ENCODE measurements at regions not wholly inside any gene's neighbourhood (a gene's known extent, or its start where the extent isn't known, plus 50 kb on each side); places are given as distances from the start of the nearest gene placed in this dataset.
"Not testable (repeated sequence)": the region's sequence is repeated elsewhere in the genome, so short reads cannot be mapped to it uniquely, and the experiment has no call there.

DNA sequence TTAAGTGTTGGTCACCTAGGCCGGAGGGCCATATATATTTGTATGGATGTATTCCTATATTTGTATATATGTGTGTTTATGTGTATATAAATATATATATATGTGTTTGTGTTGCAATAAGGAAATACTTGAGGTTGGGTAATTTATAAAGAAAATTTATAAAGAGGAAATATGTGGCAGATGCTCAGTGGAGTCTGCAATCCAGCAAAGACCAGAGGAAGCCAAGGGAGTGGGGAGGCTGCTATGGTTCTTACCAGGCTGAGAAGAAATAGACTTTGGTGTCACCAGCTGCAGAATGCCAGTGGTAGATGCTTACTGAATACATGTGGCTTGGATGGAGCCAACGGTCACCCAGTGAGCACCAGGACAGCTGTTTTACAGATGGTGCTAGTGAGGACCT lies 97.4 kb upstream of the ELOVL5 start:
- no peak for DNase-seq (ENCODE audit: low read depth)

DNA sequence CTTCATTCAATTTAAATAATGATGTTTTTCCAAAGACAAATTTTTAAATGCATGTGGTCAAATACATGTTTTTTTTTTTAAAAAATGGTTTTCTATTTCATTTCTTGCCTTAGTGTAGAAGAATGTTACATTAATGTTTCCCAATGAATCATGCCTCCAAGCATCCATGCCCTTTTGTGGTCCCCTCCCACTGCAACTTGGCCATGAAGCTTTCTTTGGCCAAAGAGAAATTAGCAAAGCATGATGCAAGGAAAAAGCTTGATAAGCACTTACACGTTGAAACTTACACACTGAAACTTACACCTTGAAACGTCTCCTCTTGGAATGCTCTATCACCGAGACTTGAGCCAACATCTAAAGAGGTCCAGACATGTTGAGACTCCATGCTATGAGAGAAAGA lies 93.0 kb upstream of the ELOVL5 start:
- no peak for DNase-seq (ENCODE audit: low read depth)

DNA sequence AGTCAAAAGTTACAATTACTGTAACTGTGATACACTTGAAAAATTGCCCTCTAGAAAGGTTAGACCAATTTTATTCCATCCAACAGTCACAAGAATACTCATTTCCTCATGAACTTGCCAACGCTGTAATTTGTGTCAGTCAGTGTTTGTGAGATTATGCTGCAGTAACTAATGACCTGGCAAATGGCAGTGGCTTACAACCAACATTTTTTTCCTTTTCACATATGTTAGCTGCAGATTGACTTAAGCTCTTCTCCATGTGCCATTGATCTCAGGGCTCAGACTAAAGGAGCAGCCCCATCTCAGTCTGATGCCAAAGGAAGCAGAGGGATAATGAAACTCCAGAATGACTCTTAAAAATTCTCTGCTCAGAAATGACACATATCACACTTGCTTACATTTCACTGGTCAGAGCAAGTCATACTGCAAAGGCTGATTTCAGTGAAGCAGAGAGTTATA lies 92.3 kb upstream of the ELOVL5 start:
- no peak for DNase-seq (ENCODE audit: low read depth)

DNA sequence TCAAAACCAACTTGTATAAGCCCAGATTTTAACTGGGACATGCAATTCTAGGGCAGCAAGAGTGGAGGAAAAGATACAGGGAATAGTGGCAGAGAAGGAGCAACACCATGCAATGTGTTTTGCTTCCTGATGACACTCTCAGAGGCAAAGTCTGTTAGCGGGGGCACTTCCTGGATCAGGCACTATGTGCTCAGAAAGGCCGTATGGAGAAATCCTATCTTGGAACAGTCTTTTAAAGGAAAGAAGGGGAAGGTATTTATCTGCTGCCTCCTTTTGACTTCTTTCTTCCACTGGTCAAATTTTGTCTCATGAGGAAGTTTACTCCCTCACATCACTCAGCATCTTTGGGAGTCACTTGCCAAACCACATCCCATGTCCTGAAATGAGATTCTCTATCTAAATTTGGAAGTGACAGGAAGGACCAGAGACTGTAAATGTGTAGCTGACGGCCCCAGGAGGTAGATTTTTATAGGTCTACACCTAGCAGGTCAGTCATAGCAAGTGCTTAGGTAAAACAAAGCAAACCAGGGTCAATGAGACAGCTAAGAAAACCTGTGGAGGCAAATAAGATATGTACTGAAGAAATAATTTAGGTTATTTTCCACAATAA lies 91.7 kb upstream of the ELOVL5 start:
- no peak for DNase-seq (ENCODE audit: low read depth)

DNA sequence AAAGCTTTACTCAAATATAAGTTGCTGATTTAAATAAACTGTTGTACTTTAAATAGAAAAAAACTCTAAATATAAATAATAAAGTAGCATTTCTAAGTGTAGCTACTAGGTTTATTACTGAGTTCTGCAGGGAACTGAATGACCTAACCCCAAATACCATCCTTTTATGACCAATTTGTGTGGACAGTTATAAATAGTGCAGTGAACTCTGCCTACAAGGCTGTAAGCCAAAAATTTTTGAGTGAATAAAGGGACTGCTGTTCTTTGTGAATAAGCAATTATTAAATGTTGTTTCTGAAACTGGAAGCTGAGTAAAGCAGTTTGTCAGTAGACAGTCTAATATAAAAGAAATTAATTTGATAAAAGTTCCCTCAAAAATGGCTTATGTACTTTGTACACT lies 90.8 kb upstream of the ELOVL5 start:
- no peak for DNase-seq (ENCODE audit: low read depth)

DNA sequence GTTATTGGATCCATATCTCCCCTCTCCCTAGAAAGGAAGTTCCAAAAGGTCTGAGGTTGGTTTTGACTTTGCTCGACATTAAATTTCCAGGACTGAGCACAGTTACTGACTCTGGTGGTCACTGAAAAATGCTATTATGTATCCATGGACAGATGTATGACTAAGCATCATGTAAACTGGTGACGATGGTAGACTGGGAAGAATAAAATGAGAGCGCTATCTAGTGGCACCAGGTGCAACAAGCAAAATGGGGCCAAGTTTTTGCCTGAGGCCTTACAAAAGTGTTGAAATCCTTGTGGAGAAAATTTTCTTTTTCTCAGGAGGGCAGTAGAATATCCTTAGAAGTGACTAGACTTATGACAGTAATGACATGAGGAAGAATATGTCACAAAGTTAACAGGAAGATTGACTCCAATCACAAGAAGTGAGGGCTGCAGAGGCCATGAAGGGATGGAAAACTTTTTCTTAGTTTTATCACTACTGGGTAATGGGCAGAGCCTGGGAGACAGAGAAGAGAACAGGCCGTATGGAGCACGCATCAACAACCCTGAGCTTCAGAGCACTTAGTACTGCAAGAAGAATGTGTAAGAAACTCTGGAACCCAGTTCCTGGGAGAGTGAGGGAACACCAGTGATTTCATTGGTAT lies 88.9 kb upstream of the ELOVL5 start:
- DNase-seq (ENCODE audit: low read depth) = no peak

DNA sequence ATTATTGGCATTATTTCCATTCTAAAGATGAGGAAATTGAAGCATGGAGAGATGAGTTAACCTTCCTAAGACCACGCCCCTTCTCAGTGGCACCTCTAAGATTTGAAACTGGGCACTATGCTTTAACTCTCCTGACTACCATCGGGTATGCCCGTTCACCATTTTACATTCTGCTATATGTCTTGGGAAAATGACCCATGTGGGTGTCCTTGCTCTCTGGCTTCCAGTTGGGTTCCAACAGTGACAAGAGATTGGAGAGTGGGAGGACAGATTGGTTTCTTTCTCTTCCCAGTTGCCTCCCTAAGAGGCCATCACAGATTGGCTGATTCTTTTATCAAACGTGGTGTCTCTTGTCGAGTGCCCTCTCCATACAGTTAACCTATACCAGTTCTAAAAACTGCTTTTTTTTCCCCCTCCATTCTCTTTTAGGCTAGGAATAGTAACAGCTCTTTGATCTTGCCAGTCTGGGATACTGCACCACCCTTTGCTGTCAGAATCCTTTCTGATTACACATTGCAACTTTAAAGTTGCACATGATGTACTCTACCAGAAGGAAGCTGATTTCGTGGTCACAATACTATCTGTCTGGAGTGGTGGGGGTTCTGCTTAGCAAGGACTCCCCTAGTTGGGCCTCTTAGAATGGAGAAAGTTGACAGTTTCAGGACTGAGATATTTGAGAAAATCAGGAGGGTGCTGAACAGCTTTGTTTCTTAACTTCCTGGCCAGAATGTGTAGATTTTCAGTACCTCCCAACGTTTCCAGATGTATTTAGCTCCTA lies 88.0 kb upstream of the ELOVL5 start:
- DNase-seq (ENCODE audit: low read depth) = no peak

DNA sequence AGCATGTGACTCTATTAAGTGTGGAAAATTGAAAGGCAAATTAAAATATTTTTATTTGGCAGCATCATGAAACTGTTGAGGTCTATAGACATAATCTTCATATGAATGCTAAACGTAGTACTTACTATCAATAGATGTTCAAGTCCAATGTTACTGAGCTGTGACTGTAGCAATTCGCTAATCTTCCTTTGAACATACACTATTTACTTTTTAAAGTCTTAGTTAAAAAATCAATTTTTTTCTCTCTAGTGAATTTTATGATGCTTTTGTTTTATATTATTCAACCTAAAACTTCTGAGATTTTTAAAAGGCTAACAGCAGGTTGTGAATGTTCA lies 85.2 kb upstream of the ELOVL5 start:
- no peak for DNase-seq (ENCODE audit: low read depth)

DNA sequence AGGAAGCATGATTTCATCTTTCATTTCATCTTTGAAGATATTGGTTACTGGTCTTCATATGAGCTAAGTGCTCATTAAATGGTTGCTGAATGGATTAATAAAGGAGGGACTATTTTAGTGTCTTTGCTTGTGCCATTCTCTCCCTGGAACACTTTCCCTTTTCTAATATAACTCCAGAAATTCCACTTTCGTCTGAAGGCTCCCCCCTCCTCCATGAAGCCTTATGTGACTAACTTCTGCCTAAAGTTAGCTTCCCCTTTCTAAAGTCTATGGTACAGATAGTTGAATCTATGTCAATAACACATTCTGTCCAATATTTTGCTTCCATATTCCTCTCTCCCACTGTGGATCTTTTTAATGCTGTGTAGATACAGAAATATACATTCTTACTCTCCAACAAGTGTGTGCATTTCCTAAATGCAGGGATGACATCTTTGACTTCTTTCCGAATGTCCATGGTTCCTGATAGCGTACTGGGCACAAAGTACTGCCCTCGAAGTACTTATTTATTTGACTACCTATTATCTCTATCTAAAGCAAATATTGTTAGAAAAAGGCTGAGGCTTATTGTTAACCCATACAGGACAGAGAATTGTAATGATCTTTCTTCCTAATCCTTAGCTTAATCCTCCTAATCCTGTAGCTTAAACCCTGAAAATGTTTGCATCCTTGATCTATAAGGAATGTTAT lies 84.7 kb upstream of the ELOVL5 start:
- no peak for DNase-seq (ENCODE audit: low read depth)

DNA sequence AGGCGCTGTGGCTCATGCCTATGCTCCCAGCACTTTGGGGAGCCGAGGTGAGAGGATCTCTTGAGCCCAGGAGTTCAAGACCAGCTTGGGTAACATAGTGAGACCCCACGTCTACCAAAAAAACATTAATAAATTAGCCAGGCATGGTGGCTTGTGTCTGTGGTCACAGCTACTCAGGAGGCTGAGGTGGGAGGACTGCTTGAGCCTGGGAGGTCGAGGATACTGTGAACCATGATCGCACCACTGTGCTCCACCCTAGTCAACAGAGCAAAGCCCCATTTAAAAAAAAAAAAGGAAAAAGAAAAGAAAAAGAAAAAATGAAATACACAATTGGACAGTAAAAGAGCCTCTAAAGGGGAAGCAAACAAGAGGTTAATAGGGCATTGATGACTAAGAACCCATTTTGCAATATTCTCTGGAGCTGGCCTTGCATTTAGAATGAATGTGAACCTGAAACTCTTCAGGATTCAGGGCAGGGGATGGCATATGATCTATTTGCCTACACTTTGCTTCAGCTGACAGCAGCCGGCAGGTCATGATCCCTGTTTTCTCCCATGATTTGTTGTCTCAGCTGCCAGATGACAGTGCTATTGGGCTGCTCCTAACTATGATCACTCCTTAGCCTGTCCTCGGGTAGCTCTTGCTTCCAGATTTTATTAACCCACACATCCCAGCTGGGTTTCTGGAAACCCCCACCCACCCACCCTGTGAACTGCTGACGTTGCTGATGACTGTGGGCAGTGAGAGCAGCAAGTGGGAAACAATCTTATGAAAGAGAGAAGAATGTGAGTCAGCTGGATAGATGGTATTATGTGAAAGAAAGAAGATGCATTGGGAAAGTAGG lies 83.8 kb upstream of the ELOVL5 start:
- DNase-seq (ENCODE audit: low read depth) = no peak

DNA sequence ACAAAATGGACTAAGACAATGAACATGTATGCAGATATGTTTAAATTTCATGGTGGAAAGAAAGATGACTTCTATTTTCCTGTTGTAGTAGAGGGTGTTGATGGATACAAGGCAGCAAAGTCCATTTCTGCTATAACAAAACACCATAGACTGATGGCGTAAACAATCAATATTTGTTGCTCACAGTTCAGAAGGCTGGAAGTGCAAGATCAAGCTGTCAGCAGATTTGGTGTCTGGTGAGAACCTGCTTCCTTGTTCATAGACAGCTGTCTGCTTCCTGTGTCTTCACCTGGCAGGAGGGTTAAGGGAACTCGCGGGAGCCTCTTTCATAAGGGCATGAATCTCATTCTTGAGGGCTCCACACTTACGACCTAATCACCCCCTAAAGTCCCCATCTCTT lies 83.0 kb upstream of the ELOVL5 start:
- no peak for DNase-seq (ENCODE audit: low read depth)

DNA sequence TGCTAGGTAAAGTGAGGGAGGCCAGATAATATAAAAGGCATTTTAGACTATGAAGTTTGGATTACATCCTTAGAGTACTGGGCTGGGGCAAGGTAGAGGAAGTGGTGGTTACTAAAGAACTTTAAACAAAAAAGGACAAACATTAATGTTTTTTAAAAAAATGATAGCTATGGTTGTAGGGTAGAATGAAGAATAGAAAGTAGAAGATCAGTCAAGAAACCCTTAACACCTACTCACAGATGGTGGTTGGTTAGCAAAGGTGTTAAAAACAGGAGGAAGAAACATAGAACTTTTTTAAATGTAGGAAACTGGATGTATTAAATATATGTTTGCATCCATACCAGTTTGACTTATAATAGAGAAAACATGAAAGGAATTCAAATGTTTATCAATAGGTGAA lies 80.7 kb upstream of the ELOVL5 start:
- no peak for DNase-seq (ENCODE audit: low read depth)

DNA sequence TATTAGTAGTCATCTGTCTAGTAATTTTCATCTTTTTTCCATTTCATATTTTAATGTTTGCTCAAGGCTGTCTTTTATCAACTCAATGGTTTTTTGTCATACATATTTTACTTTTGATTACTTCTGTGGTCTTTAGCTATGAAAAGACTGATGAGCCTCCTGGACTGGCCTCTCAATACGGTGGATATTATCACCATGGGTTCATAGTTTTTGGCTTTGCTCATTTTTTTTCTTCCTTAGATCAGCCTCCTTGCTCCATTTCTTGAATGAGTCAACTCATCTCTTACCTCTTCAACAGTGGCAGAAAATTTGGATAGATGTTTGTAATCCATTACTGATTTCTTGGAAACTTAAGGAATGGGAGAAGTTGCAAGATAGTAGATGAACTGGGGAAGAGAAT lies 80.1 kb upstream of the ELOVL5 start:
- no peak for DNase-seq (ENCODE audit: low read depth)

DNA sequence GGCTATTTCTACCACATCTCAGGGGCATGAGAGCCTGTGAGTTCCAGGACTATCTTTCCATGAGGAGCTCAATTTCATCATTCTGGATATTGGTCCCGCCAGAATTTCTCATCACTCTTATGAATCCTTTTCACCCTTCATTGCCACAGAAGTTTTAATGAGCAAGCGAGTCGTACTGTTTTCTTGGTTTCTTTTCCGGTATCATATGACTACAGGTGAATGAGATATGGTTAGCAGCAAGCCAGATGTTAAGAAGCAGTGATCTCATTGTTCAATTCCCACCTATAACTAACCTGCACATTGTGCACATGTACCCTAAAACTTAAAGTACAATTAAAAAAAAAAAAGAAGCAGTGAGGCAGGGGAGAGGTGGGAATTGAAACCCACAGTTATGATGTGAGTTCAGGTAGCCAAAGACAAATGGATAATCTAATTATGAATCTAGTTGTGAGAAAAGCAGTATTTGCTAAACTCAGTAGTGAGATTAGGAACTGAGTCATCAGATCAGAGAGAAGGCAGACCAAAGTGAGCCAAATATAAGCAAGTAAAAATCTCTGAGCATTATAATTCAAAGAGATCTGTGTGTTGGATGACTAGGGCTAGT lies 78.0 kb upstream of the ELOVL5 start:
- DNase-seq (ENCODE audit: low read depth) = no peak

DNA sequence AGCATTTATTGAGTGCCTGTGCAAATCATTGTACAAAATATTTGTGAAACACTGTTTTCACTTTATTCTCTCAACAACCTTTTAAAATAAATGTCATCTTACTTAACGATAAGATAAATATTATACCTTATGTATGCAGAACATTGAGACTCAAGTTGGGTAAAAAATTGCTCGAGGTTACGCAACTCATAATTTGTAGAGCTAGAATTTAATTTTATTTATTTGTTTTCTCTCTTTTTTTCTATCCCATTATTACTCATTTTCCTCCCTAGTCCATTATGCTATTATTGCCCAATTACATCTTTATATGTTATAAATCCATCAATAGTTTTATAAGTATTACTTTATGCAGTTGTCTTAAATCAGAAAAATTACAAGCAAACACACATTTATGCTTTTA lies 77.4 kb upstream of the ELOVL5 start:
- no peak for DNase-seq (ENCODE audit: low read depth)

DNA sequence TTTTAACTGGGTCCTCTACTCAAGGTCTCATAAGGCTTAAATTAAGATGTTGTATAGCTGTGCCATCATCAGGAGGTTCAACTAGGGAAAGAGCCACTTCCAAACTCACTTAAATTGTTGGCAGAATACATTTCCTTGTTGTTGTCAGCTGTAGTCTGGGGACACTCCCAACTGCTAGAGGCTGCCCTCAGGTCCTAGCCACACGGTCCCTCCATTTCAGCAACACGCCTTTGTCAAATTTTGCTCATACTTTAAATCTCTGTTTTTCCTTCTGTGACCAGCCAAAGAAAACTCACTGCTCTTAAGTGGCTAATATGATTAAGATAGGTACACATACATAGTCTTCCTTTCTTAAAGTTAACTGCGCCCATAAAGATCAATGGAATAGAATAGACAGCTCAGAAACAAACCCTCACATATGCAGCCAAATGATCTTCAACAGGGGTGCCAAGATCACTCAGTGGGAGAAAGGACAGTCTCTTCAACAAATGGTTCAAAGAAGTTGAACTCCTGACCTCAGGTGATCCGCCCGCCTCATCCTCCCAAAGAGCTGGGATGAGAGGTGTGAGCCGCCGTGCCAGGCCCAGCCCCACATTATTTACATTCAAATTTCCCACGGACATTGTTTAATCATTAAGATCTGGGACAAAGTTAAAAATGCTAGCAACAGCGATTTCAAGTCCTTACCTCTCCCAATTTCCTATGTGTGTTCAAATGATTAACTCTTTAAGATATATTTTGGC lies 76.4 kb upstream of the ELOVL5 start:
- DNase-seq (ENCODE audit: low read depth) = no peak

DNA sequence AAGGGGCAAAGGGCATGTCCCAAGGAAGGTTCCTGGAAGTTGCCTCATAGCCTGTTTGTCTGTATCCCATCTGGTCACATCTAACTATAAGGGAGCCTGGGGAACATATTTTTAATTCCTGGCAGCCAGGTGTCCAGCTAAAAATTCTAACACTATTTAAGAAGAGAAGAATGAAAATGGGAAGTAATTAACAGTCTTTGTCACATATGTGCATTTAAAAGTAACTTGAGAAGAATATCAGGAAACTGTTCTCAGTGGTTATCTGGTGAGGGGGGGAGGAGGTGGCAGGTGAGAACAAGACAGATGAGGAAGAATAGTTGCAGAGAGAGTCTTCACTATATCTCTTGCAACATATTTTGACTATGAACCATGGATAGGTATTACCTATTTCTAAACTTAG lies 75.5 kb upstream of the ELOVL5 start:
- DNase-seq (ENCODE audit: low read depth) = no peak

DNA sequence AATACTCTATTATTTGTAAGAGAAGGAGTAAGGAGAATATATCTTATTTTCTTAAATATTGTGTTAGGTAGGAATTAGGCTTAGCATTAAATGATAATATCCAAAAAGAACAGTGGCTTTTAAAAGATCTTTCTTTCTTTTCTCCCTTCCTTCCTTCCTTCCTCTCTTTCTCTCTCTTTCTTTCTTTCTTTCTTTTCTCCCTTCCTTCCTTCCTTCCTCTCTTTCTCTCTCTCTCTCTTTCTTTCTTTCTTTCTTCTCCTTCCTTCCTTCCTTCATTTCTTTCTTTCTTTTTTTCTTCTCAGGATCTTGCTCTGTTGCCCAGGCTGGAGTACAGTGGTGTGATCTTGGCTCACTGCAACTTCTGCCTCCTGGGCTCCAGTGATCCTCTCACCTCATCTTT lies 74.8 kb upstream of the ELOVL5 start:
- not testable (repeated sequence) for DNase-seq (ENCODE audit: low read depth)

DNA sequence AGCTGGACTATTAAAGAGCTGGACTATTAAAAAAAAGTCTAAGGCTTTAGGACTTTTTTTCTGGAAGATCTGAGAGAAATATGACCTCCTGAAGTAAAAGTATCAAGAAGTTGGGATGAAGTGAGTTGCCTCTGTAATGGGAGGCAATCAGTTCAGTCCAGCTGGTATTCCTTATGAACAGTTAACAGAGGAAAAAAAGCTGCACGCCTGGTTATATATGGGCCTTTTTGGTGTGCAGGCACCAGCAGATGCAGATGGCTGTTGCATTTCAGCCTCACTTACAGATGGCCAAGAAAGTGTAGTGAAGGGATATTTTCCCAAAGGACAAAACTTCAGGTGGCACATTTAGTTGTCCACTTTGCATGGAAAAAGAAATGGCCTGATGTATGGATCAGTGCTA lies 70.3 kb upstream of the ELOVL5 start:
- no peak for DNase-seq (ENCODE audit: low read depth)

DNA sequence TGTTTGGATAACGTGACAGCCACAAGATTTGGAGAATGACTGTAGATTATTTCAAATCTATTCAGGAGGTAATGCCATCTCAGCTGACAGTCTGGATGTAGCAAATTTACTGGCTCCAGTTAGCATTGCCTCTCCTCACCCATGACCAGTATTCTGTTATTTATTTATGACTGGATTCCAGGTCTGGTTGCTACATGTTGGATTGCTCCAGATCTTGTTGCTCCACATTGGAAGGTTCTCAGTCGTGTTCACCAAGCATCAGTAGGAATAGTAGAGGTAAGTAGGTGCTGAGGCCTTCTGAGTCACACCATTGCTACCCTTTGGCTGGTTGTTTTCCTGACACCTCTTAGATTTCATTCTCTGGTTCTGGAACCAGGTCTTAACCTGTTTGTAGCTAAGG lies 69.5 kb upstream of the ELOVL5 start:
- no peak for DNase-seq (ENCODE audit: low read depth)

DNA sequence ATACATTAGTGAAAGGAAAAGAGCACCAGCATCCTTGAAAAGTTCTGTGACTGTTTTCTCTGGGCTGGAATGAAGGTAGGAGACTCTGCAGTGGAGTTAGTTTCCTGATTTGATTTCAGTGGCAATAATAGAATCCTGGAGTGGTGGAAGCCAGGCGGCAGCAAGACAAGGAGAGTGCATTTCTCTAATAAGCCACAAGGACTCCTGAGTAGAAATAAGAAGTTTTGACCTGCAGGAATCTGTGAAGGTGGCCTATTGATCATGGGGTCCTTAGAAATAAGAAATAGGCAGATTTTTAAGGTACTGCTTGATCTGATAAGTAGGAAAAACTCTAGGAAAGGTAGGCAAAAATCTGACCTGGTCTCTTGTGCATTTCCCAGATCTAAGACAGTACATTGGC lies 68.4 kb upstream of the ELOVL5 start:
- DNase-seq (ENCODE audit: low read depth) = no peak

Measured in activated T-cell treated with anti-CD3 and anti-CD28 coated beads for 24 hours (primary cell).